ENCODE measurements at regions not wholly inside any gene's neighbourhood (a gene's known extent, or its start where the extent isn't known, plus 50 kb on each side); places are given as distances from the start of the nearest gene placed in this dataset.

- no peak for TF ChIP-seq CTCF (IDR thresholded peaks at IDR 0.05; ENCODE audit: low read depth, low read length)
- no peak for TF ChIP-seq POLR2A (IDR thresholded peaks at IDR 0.05; ENCODE audit: extremely low read depth, insufficient read length)
- TF ChIP-seq MYC (IDR thresholded peaks at IDR 0.05; ENCODE audit: low read depth, low read length), result no peak
- no peak for TF ChIP-seq MAX (IDR thresholded peaks at IDR 0.05; ENCODE audit: low read depth, low read length)
Measured at GRCh38 chr2:137775529-137775928, 188.7 kb upstream of the HNMT start.
